Hippocampal formation (tissue), 2 donors: ENCODE measurements at regions not wholly inside any gene's neighbourhood (a gene's known extent, or its start where the extent isn't known, plus 50 kb on each side); places are given as distances from the start of the nearest gene placed in this dataset.
"Not testable (repeated sequence)": the region's sequence is repeated elsewhere in the genome, so short reads cannot be mapped to it uniquely, and the experiment has no call there.

ENCODE experiments used
- DNase-seq, 2 donors: peaks; one replicate each; lab custom pipeline; 2025; lab: John Stamatoyannopoulos, UW

DNA sequence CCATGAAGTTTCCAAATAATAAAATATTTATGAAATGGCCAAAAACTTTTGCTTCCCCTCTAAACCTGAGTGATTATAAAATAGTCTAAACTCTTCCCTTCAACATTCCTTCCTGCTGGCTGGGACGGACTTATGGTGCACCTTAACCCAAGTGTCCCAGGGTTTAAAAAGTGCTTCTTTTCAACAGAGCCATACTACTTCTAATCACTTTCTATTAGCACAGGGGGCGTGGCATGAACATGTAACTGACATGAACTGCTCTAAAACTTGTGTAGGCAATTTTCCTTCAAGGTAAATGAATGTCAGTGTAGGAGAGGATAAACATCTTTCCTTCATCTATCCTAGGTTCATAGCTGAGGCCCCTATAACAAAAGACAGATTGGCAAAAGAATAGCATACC lies 163.6 kb upstream of the RIMS1 start:
- no peak for DNase-seq

DNA sequence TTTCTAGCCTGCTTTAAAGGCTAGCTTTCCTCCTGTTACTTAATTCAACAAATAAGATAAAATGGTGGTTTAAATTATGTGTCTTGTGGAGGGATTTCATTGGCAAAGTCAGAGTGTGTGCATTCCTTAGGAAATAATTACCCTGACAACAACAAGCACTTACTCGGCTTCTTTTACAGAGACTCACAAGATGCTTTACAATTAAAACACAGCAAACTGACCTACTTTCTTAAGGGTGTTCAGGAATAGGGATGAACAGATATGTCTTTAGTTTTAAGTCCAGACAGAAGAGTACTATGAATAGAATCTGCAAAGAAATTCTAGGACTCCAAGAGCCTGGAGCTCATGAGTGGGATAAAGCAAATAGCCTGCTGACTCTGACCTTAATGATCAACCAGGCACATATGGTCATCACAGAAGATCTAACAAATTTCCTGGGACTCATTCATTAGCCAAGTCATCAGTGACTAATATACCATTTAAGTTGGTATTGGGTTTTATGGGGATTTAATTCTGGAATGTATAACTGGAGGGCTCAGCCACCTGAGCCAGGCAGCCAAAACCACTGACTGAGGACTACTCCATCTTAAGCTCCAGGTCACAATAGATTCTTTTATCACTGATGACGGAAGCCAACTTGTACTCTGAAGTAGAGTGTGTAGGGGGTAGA lies 161.8 kb upstream of the RIMS1 start:
- DNase-seq, result no peak

DNA sequence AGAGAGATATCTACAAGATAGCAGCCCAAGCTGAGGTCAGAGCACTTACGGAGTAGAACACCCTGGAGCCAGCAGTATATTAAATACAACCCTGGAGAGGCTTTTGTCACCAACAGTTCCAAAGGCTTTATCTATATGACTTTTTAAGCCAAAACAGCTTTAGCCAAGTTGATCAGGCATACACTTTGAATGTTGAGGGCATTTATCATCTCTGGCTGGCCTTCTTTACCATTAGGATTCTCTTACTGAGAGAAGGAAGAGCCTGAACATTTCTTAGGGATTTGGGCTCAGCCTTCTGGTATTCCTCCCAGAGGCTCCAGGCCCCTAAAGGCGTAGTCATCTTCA lies 161.3 kb upstream of the RIMS1 start:
- no peak for DNase-seq

DNA sequence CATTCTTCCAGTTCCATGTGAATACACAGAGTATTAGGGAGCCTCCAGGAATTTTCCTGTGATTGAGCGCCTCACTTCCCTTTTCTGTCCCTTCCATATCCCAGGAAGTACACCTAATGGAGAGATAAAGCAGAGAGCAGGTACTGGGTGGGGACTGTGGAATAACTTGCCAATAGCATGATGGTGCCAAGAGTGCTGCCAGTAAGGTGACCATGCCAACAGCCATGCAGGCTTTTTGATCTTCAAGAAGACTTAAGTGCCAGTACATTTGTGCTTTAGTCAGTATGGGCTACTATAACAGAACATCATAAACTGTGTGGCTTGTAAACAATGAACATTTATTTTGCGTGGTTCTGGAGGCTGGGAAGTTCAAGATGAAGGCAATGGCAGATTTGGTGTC lies 160.2 kb upstream of the RIMS1 start:
- DNase-seq, result no peak

DNA sequence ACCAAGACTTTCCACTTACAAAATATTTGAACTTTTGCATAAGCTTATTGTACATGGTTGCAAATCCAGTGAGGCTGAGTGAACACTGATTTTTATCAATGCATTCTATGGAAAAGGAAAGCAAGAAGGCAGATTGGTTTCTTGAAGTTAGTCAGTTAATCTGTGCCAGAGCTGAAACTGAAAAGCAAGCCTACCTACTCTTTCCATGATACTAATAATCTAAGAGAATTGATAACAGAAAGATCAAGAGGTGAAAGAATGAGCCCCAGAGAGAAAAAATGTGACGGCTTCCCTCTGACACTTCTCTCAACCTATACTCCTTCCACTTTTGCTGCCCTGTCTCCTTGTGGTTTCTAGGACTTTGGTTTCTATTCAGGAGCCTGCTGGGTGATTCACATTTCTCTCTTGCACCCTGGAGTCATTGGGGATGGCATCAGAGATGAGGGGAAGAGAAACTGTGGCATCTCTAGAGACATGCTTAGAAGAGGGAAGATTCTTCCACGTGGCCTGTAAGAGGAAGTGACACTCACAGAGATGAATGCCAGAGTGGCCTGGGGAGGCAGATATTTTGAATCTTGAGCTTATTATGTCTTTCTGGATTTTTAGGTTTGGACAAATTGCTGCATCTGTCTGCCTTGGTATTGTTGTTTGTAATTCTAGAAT lies 158.6 kb upstream of the RIMS1 start:
- peak in 1 of 2 donors; percentile 14 for DNase-seq

DNA sequence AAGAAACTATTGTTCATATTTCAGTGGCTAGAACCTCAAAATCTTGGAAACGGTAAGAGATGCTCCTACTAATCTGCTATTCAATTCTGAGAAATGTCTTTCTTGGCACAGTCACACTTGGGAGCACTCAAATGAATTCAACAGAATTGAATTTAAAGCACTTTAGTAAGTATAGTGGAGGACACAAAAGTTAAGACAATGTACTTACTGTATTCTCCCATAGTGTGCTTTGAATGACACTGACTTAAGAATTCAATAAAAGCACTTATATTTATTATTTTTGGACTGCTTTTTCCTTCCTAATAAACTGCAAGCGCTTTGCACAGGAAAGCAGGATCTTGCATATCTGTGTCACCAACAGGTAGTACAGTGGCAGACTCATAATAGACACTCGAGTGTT lies 156.1 kb upstream of the RIMS1 start:
- no peak for DNase-seq

DNA sequence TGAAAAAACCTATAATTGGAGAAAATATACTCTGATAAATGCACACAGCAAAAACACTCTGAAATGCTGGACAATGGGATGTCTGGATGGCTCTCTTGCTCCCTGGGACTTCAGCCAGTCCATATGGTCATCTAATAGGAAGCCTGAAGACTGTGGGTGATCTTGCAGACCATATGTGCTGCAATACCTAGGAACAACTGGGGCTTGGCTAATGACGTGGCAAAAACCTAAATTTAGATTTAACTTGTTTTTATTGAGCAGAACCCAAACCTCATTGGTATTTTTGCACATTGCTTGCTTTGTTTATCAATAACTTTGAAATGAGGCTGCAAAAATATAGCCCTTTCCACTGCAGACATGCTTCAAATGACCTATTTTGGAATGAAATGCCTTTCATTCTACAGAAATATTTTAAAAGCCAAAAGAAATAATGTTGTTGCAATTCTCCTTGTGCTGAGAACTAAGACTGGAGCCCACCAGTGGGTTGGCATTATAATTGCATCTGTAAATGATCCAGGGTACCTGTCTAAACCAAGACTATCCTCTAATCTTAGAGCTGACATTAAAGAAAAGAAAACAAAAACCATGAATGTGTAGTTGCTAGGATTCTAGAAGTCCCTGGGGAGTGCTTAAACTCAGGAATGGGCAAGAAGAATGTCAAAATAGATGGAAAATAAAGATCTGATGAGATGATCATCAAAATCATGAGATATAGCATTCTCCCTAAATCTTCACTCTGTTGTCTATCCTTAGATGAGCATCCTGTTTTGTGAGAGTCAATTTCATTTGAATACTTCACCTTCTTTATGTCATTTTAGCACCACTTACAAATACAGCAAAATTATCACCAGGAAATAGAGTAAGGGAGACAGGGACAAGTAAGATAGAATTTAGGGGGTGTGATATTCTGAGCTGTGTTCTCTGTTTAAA lies 152.1 kb upstream of the RIMS1 start:
- no peak for DNase-seq

DNA sequence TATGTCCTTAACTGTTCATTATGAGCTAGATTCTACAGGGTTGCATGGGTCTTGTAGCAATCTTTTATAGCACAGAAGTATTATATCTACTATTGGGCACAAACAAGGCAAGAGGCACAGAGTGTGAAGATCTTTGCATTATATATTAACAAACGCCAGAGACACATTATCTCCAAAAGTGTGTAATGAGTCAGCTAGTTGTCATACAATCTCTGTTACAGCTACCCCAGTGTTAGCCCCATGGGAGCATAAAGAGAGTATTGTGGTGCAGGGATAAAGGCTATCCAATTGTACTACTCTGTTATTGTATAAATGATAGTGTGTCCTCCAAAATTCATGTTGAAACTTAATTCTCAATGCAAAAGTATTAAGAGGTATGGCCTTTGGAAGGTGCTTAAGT lies 148.4 kb upstream of the RIMS1 start:
- no peak for DNase-seq

DNA sequence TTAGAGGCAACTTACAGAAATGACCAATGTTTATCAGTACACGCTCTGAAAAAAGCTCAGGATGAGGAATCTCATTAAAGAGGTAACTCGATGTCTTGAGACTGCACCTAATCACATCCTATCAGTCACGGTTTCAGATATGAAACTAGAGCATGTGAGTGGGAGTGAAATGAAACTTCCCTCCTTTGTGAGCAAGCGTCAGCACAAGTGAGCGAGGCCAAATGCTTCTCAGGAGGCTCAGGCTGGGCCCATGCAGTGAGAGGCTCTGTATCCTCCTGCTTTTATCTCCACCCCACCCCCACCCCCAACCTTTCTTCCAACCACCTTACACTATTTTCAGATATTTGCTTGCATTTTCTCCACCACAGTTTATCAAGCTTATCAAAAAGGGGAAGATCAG lies 140.8 kb upstream of the RIMS1 start:
- no peak for DNase-seq

DNA sequence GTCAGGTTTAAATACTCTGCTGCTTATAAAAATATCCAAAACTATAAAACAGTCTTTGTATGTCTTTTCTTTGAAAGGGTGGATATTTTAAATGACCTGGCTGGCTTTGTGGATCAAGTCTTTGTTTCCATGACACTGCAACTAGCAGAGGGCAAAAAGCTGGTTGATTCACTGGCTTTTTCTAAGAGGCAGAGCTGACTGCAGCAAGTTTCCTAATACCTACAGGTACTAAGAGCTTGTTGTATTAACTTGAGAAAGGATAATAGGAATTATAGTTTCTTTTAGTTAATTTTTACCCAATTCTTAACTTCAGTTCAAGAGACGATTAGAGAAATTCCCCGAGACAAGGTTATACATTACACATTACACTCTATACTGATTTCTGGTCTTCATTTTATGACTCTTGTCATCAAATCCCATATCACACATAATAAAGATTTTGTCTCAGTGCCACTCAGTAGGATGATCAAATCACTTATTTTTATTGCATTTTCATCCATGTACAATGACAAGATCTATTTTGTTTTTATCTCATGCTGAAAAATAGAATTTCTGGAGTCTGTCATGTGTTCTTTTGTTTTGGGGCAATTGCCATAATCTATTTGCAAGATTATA lies 120.1 kb upstream of the RIMS1 start:
- no peak for DNase-seq

DNA sequence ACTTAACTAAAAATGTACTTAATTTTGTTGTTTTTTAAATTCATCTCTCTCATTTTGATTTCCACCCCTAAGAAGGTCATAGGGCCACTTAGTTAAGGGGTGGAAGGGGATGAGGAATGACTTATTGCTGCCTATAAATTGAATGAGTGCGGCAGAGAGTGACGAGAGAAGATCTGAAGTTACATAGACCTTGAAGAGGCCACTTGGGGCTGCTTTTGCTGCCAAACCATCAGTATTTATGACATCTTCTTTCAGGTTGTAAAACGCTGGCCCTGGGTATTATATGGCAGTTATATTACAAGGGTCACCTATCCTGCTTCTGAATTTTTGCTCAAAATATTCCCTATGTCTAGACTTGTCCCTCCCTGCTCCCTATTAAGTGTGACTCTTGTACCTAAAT lies 119.6 kb upstream of the RIMS1 start:
- DNase-seq, result no peak

DNA sequence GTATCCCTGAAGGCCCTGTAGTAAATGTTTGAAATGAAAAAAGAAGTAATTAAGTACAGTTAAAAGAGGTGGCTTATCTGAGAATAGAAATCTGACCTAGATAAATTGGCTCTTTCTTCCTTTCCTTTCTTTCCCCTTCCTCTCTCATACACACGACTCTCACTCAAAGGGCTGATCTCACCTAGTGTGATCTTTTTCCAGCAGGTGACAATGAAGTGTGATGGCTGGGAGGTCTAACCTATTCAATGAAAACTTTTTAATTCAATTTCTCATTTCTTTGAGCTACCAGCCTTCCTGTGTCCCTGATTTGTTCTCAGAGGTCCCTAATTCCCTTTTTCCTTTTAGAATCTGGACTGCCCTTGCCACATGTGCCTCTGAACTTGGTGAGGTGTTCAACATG lies 118.0 kb upstream of the RIMS1 start:
- DNase-seq, result no peak

DNA sequence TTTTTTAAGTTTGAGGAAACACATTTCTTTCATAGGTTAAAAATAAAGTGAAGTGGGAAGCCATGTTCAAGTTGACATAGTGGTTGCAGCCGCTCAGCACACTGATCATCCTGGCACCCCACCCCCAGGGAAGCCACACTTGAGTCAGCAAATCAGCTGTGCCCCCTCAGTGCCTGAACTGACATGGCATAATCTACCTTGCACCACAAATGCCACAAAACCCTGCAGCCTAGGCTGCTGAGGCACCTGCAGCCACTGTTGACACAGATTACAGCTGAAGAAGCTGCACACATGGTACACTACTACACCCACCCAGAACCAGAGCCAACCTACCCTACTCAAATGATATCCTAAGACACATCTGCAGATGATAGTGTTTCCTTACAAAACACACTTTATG lies 77.5 kb upstream of the RIMS1 start:
- DNase-seq, result no peak

DNA sequence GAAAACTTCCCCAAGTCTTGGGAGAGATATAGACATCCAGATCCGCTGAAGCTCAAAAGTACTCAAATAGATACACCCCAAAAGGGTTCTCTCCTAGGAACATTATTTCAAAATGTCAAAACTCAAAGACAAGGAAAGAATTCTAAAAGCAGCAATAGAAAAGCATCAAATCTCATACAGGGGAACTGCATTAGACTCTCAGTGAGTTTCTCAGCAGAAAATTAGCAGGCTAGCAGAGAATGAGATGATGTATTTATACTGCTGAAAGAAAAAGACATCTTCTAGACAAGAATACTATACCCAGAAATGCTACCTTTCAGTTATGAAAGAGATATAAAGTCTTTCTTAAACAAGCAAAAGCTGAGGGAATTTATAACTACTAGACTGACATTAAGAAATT lies 75.5 kb upstream of the RIMS1 start:
- DNase-seq, result no peak

DNA sequence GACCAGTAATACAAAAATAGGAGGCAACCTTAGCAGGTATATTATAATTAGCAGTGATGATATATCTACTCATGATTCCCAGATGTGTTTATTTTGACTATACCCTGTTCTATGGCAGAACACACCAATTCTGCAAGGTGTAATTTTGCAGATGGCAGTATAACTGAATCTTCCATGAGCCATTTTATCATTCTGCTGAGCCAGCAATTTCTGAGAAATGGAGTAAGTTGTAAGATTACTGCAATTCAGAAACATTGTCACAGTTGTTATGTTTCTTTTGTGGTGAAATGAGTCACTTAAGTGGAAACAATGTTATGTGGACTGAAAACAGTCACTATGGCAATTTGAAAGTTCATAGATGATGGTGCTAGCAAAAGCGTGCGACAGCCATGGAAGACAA lies 63.7 kb upstream of the RIMS1 start:
- DNase-seq, result no peak

DNA sequence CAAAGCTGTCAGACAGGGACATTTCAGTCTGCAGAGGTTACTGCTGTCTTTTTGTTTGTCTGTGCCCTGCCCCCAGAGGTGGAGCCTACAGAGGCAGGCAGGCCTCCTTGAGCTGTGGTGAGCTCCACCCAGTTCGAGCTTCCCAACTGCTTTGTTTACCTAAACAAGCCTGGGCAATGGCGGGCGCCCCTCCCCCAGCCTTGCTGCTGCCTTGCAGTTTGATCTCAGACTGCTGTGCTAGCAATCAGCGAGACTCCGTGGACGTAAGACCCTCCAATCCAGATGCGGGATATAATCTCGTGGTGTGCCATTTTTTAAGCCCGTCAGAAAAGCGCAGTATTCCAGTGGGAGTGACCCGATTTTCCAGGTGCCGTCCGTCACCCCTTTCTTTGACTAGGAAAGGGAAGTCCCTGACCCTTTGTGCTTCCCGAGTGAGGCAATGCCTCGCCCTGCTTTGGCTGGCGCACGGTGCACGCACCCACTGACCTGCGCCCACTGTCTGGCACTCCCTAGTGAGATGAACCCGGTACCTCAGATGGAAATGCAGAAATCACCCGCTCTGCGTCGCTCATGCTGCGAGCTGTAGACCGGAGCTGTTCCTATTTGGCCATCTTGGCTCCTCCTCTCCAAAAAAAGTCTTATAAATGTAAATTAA lies 54.1 kb upstream of the RIMS1 start:
- DNase-seq, result not testable (repeated sequence)
